Ishikawa (cell line): ENCODE measurements at regions not wholly inside any gene's neighbourhood (a gene's known extent, or its start where the extent isn't known, plus 50 kb on each side); places are given as distances from the start of the nearest gene placed in this dataset.

Experiments used
- CEBPB ChIP-seq: IDR thresholded peaks from 2 replicates; pipeline ENCODE4 v1.6.1; 2012
- CREB1 ChIP-seq: IDR thresholded peaks from 2 replicates; pipeline ENCODE4 v1.6.1; 2012; ENCODE audit warnings: low read depth
- EGR1 ChIP-seq: IDR thresholded peaks from 2 replicates; pipeline ENCODE4 v1.6.1; 2012
- EP300 ChIP-seq: IDR thresholded peaks from 2 replicates; pipeline ENCODE4 v1.6.1; 2012; ENCODE audit warnings: borderline replicate concordance
- FOXM1 ChIP-seq: IDR thresholded peaks from 2 replicates; pipeline ENCODE4 v1.6.1; 2012; ENCODE audit warnings: low read depth, borderline replicate concordance
- NFIC ChIP-seq: IDR thresholded peaks from 2 replicates; pipeline ENCODE4 v1.6.1; 2012
- RAD21 ChIP-seq: IDR thresholded peaks from 2 replicates; pipeline ENCODE4 v1.6.1; 2012; ENCODE audit warnings: low read depth
- TAF1 ChIP-seq: IDR thresholded peaks from 2 replicates; pipeline ENCODE4 v1.6.1; 2012; ENCODE audit warnings: low read depth, mild to moderate bottlenecking
- TCF12 ChIP-seq: IDR thresholded peaks from 2 replicates; pipeline ENCODE4 v1.6.1; 2012; ENCODE audit warnings: low read depth
- TEAD4 ChIP-seq: IDR thresholded peaks from 2 replicates; pipeline ENCODE4 v1.6.1; 2012
- YY1 ChIP-seq: IDR thresholded peaks from 2 replicates; pipeline ENCODE4 v1.6.1; 2012; ENCODE audit warnings: low read depth
- ZBTB7A ChIP-seq: IDR thresholded peaks from 2 replicates; pipeline ENCODE4 v1.6.1; 2012; ENCODE audit warnings: low read depth
- TF ChIP-seq, protein P1 (sequence below): IDR thresholded peaks from 2 replicates; pipeline ENCODE4 v1.6.1; 2012
- TF ChIP-seq, protein P2 (sequence below): IDR thresholded peaks from 2 replicates; pipeline ENCODE4 v1.6.1; 2012
- TF ChIP-seq, protein P3 (sequence below): IDR thresholded peaks from 2 replicates; pipeline ENCODE4 v1.6.1; 2012; ENCODE audit warnings: low read depth, mild to moderate bottlenecking

DNA sequence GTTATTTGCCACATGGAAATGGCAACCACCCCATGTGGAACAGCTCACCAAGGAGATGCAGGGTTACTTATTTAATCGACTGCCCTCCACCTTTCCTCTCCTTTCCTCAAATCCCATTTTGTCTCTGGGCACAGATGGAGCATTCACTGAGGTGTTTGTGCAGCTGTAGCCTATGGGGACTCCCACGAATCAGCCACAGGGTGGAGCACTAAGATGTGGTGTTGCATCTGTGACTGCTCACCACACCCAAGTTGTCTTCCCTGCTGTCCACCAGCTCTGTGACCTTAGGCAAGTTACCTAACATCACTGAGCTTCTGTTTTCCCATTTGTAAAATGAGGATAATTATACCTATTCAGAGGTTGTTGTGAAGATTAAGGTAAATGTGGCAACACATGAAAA lies 252.4 kb upstream of the CPEB2 start:
- no peak for TF ChIP-seq ZBTB7A
- TF ChIP-seq RAD21 = peak; percentile 15; the same call in 1 of the 2 replicates

DNA sequence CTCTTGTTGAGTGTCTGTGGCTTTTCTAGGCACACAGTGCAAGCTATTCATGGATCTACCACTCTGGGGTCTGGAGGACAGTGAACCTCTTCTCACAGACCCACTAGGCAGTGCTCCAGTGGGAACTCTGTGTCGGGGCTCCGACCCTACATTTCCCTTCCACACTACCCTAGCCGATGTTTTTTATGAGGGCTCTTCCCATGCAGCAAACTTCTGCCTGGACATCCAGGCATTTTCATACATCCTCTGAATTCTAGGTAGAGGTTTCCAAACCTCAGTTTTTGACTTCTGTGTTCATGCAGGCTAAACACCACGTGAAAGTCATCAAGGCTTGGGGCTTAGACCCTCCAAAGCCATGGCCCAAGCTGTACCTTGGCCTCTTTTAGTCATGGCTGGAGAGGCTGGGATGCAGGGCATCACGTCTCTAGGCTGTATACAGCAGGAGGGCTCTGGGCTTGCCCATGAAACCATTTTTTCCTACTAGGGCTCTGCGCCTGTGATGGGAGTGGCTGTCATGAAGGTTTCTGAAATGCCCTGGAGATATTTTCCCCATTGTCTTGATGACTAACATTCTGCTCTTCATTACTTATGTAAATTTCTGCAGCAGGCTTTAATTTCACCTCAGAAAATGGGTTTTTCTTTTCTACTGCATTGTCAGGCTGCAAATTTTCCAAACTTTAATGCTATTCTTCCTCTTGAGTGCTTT lies 249.8 kb upstream of the CPEB2 start:
- no peak for TF ChIP-seq CREB1
- TF ChIP-seq TAF1 = no peak
- TF ChIP-seq EP300 = no peak
- TF ChIP-seq, protein P1, sequence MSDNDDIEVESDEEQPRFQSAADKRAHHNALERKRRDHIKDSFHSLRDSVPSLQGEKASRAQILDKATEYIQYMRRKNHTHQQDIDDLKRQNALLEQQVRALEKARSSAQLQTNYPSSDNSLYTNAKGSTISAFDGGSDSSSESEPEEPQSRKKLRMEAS = no peak
- TF ChIP-seq TCF12 = no peak
- no peak for TF ChIP-seq NFIC
- TF ChIP-seq, protein P2, sequence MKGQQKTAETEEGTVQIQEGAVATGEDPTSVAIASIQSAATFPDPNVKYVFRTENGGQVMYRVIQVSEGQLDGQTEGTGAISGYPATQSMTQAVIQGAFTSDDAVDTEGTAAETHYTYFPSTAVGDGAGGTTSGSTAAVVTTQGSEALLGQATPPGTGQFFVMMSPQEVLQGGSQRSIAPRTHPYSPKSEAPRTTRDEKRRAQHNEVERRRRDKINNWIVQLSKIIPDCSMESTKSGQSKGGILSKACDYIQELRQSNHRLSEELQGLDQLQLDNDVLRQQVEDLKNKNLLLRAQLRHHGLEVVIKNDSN = no peak
- no peak for TF ChIP-seq EGR1
- no peak for TF ChIP-seq CEBPB
- no peak for TF ChIP-seq FOXM1
- TF ChIP-seq, protein P3, sequence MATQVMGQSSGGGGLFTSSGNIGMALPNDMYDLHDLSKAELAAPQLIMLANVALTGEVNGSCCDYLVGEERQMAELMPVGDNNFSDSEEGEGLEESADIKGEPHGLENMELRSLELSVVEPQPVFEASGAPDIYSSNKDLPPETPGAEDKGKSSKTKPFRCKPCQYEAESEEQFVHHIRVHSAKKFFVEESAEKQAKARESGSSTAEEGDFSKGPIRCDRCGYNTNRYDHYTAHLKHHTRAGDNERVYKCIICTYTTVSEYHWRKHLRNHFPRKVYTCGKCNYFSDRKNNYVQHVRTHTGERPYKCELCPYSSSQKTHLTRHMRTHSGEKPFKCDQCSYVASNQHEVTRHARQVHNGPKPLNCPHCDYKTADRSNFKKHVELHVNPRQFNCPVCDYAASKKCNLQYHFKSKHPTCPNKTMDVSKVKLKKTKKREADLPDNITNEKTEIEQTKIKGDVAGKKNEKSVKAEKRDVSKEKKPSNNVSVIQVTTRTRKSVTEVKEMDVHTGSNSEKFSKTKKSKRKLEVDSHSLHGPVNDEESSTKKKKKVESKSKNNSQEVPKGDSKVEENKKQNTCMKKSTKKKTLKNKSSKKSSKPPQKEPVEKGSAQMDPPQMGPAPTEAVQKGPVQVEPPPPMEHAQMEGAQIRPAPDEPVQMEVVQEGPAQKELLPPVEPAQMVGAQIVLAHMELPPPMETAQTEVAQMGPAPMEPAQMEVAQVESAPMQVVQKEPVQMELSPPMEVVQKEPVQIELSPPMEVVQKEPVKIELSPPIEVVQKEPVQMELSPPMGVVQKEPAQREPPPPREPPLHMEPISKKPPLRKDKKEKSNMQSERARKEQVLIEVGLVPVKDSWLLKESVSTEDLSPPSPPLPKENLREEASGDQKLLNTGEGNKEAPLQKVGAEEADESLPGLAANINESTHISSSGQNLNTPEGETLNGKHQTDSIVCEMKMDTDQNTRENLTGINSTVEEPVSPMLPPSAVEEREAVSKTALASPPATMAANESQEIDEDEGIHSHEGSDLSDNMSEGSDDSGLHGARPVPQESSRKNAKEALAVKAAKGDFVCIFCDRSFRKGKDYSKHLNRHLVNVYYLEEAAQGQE = no peak
- TF ChIP-seq ZBTB7A = no peak
- TF ChIP-seq TEAD4 = no peak

DNA sequence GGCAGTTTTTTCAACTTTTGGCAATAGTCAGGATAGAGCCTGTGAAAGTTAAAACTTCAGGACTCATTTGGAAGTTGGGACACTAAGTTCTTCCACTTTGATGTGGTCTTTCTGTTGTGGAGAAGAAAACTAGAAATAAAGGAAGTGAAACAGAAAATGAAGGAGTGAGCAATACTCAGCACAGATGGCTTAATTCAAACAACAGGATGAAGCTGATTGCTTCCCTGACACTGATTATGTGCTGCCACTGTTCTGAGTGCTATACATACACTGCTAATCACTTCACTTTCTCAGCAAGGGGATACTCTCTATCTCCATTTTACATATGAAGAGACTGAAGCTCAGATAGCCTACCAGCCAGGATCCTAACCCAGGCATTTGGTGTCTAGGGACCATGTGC lies 235.1 kb upstream of the CPEB2 start:
- TF ChIP-seq CEBPB (no peak), FOXM1 (no peak), TAF1 (no peak), NFIC (no peak), TEAD4 (no peak), RAD21 (no peak), EGR1 (no peak), TCF12 (no peak), CREB1 (no peak), YY1 (no peak), EP300 (no peak), ZBTB7A (no peak)
- TF ChIP-seq, protein P3 = no peak
- TF ChIP-seq, protein P1 = no peak
- TF ChIP-seq, protein P2 = no peak

DNA sequence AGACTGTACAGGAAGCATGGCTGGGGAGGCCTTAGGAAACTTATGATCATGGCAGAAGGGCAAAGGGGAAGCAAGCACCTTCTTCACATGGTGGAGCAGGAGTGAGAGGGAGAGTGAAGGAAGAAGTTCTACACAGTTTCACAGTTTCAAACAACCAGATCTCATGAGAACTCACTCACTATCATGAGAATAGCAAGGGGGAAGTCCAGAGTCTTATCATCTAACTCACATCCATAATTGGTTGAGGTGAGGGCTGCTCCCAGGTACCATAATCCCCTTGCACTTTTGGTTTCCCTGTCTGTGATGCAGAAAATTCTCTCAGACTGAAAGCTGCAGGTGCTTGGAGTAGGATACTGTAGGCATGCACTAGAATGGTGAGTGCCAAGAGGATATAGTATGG lies 233.8 kb upstream of the CPEB2 start:
- TF ChIP-seq TEAD4 = no peak
- no peak for TF ChIP-seq NFIC
- TF ChIP-seq, protein P3 = no peak
- TF ChIP-seq, protein P1 = no peak
- no peak for TF ChIP-seq EGR1
- no peak for TF ChIP-seq FOXM1
- TF ChIP-seq CEBPB = no peak
- TF ChIP-seq ZBTB7A = no peak
- TF ChIP-seq YY1 = no peak
